A549 (cell line): ENCODE measurements at regions not wholly inside any gene's neighbourhood (a gene's known extent, or its start where the extent isn't known, plus 50 kb on each side); places are given as distances from the start of the nearest gene placed in this dataset.
A peak's percentile ranks its signal among the peaks of the same experiment; 100 is the strongest.

ENCODE experiments used
- ATAC-seq, 2 experiments: fragments of 200-7000 bp in 1 of 2; fragments of >200 bp in 1 of 2; cut with Nextera tagmentation in 1 of 2; cut with Tn5 transposase in 1 of 2; 3 replicates each; pipeline versions ENCODE4 v1.8.0 to v1.9.1; 2018 to 2020; ENCODE audit warnings: mild to moderate bottlenecking in 1 of 2, moderate library complexity in 1 of 2
- CTCF ChIA-PET: fragments of 300-600 bp; sonication (Branson Sonifier 250); formaldehyde crosslinking; extraction: SDS; loops from one replicate; lab custom pipeline; 2021; ENCODE audit warnings: antibody characterized with exemption, inconsistent platforms; lab: Yijun Ruan, JAX
- POLR2A ChIA-PET: fragments of 350-600 bp; formaldehyde crosslinking; extraction: SDS; loops from one replicate; lab custom pipeline; 2021; ENCODE audit warnings: antibody characterized with exemption, inconsistent platforms; lab: Yijun Ruan, JAX
- DNase-seq, 2 experiments: peaks; one replicate each; pipeline versions ENCODE4 v3.0.0 to v3.0.0-alpha.2; 2011 to 2016; ENCODE audit warnings: low read depth in 1 of 2, low spot score in 1 of 2
- FAIRE-seq: peaks from 2 replicates; lab custom pipeline; 2011; peaks lifted over from hg19 to GRCh38; lab: Jason Lieb, UNC
- H3K27ac ChIP-seq, 2 experiments: fragments of >200 bp; sonication (Bioruptor Twin); formaldehyde crosslinking; 3 replicates each; pipeline ENCODE4 v1.5.1; 2016 to 2017
- H3K4me1 ChIP-seq: fragments of >200 bp; sonication (Bioruptor Twin); formaldehyde crosslinking; 3 replicates; pipeline ENCODE4 v1.6.1; 2016
- H3K4me2 ChIP-seq: fragments of >200 bp; sonication (Bioruptor Twin); formaldehyde crosslinking; 3 replicates; pipeline ENCODE4 v1.6.1; 2016
- H3K4me3 ChIP-seq: fragments of >200 bp; sonication (Bioruptor Twin); formaldehyde crosslinking; 3 replicates; pipeline ENCODE4 v1.5.1; 2016
- H3K9me3 ChIP-seq: fragments of >200 bp; sonication (Bioruptor Twin); formaldehyde crosslinking; 3 replicates; pipeline ENCODE4 v1.6.1; 2016
- CBX8 ChIP-seq: fragments of 200-600 bp; sonication (generic); IDR thresholded peaks from 2 replicates; pipeline ENCODE4 v1.6.1; 2016
- CEBPB ChIP-seq, 2 experiments: fragments of >200 bp in 1 of 2; sonication (Bioruptor Twin) in 1 of 2; formaldehyde crosslinking in 1 of 2; IDR thresholded peaks; 2 replicates each; pipeline ENCODE4 v1.6.1; 2012 to 2016
- ELK1 ChIP-seq: fragments of 150-350 bp; IDR thresholded peaks from 2 replicates; pipeline ENCODE4 v1.6.1; 2014; ENCODE audit warnings: low read depth, mild to moderate bottlenecking, low read length
- FOSB ChIP-seq: fragments of 250-450 bp; sonication (Bioruptor Pico); IDR thresholded peaks from 2 replicates; pipeline ENCODE4 v1.5.0; 2020; ENCODE audit warnings: mild to moderate bottlenecking, moderate library complexity
- FOSL2 ChIP-seq, 2 experiments: fragments of 450-650 bp in 1 of 2; fragments of >200 bp in 1 of 2; sonication (Bioruptor Twin) in 1 of 2; formaldehyde crosslinking; IDR thresholded peaks; 2 replicates each; pipeline versions ENCODE4 v1.5.0 to v1.6.1; 2016 to 2020; ENCODE audit warnings: mild to moderate bottlenecking in 1 of 2, moderate library complexity in 1 of 2
- FOXS1 ChIP-seq: fragments of 250-450 bp; sonication (Bioruptor Pico); IDR thresholded peaks from 2 replicates; pipeline ENCODE4 v1.5.0; 2020; ENCODE audit warnings: mild to moderate bottlenecking, moderate library complexity
- GATA3 ChIP-seq: IDR thresholded peaks from 2 replicates; pipeline ENCODE4 v1.6.1; 2012; ENCODE audit warnings: borderline replicate concordance
- HDAC2 ChIP-seq: fragments of 200-600 bp; sonication (generic); IDR thresholded peaks from 2 replicates; pipeline ENCODE4 v1.6.1; 2016
- HES2 ChIP-seq: fragments of >200 bp; sonication (Bioruptor Twin); formaldehyde crosslinking; IDR thresholded peaks from 2 replicates; pipeline ENCODE4 v1.6.1; 2016
- JUNB ChIP-seq: fragments of >200 bp; sonication (Bioruptor Twin); formaldehyde crosslinking; IDR thresholded peaks from 2 replicates; pipeline ENCODE4 v1.6.1; 2016
- MAZ ChIP-seq: fragments of 150-350 bp; IDR thresholded peaks from 2 replicates; pipeline ENCODE4 v1.6.1; 2014; ENCODE audit warnings: antibody characterized with exemption, low read depth, low read length, borderline replicate concordance
- NR3C1 ChIP-seq: fragments of >200 bp; sonication (Bioruptor Twin); formaldehyde crosslinking; IDR thresholded peaks from 3 replicates; pipeline ENCODE4 v1.6.1; 2017
- RCOR1 ChIP-seq: fragments of 150-350 bp; IDR thresholded peaks from 2 replicates; pipeline ENCODE4 v1.6.1; 2014; ENCODE audit warnings: antibody characterized with exemption, low read length, low read depth
- TFCP2L1 ChIP-seq: fragments of 250-450 bp; sonication (Bioruptor Pico); IDR thresholded peaks from 2 replicates; pipeline ENCODE4 v1.5.0; 2021; ENCODE audit warnings: mild to moderate bottlenecking
- USF2 ChIP-seq: fragments of 450-650 bp; IDR thresholded peaks from 2 replicates; pipeline ENCODE4 v1.6.1; 2014; ENCODE audit warnings: antibody characterized with exemption
- ZC3H11A ChIP-seq: fragments of 450-650 bp; IDR thresholded peaks from 2 replicates; pipeline ENCODE4 v1.6.1; 2014; ENCODE audit warnings: antibody characterized with exemption, mild to moderate bottlenecking
- WGBS: methylation state at CpG from one replicate; pipeline ENCODE4 v1.1.6; 2017; ENCODE audit errors: missing lambda C conversion rate; 5-methylcytosine and 5-hydroxymethylcytosine counted together
- TF ChIP-seq, protein P1 (sequence below): fragments of 200-600 bp; sonication (generic); IDR thresholded peaks from 2 replicates; pipeline ENCODE4 v1.6.1; 2016; ENCODE audit warnings: antibody characterized with exemption, mild to moderate bottlenecking, moderate library complexity
- TF ChIP-seq, protein P2 (sequence below): fragments of >200 bp; sonication (Bioruptor Twin); formaldehyde crosslinking; IDR thresholded peaks from 3 replicates; pipeline ENCODE4 v1.5.1; 2016
- TF ChIP-seq, protein P3 (sequence below): fragments of 250-450 bp; sonication (Bioruptor Pico); IDR thresholded peaks from 2 replicates; pipeline ENCODE4 v1.5.0; 2020; ENCODE audit warnings: low read depth, mild to moderate bottlenecking, moderate library complexity

GRCh38 chr3:102353805-102354204, 81.0 kb upstream of the ZPLD1 start:
- ChIA-PET POLR2A (no interaction called here), CTCF (no interaction called here)
- FAIRE-seq (no peak), DNase-seq (no peak), ATAC-seq (no peak)
- no peak overlapping the region for H3K4me2 ChIP-seq
- TF ChIP-seq, protein P1, sequence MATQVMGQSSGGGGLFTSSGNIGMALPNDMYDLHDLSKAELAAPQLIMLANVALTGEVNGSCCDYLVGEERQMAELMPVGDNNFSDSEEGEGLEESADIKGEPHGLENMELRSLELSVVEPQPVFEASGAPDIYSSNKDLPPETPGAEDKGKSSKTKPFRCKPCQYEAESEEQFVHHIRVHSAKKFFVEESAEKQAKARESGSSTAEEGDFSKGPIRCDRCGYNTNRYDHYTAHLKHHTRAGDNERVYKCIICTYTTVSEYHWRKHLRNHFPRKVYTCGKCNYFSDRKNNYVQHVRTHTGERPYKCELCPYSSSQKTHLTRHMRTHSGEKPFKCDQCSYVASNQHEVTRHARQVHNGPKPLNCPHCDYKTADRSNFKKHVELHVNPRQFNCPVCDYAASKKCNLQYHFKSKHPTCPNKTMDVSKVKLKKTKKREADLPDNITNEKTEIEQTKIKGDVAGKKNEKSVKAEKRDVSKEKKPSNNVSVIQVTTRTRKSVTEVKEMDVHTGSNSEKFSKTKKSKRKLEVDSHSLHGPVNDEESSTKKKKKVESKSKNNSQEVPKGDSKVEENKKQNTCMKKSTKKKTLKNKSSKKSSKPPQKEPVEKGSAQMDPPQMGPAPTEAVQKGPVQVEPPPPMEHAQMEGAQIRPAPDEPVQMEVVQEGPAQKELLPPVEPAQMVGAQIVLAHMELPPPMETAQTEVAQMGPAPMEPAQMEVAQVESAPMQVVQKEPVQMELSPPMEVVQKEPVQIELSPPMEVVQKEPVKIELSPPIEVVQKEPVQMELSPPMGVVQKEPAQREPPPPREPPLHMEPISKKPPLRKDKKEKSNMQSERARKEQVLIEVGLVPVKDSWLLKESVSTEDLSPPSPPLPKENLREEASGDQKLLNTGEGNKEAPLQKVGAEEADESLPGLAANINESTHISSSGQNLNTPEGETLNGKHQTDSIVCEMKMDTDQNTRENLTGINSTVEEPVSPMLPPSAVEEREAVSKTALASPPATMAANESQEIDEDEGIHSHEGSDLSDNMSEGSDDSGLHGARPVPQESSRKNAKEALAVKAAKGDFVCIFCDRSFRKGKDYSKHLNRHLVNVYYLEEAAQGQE = no peak
- TF ChIP-seq ELK1 = no peak
- no peak overlapping the region for H3K4me3 ChIP-seq
- H3K27ac ChIP-seq = no peak overlapping the region
- WGBS = 11% methylated on average over 1 of the region's 1 CpG
- no peaks in the 10 kb centered on the region for H3K9me3 ChIP-seq
- peaks cover 16% of the 10 kb centered on the region; the same call in 2 of the 3 replicates for H3K4me1 ChIP-seq

DNA sequence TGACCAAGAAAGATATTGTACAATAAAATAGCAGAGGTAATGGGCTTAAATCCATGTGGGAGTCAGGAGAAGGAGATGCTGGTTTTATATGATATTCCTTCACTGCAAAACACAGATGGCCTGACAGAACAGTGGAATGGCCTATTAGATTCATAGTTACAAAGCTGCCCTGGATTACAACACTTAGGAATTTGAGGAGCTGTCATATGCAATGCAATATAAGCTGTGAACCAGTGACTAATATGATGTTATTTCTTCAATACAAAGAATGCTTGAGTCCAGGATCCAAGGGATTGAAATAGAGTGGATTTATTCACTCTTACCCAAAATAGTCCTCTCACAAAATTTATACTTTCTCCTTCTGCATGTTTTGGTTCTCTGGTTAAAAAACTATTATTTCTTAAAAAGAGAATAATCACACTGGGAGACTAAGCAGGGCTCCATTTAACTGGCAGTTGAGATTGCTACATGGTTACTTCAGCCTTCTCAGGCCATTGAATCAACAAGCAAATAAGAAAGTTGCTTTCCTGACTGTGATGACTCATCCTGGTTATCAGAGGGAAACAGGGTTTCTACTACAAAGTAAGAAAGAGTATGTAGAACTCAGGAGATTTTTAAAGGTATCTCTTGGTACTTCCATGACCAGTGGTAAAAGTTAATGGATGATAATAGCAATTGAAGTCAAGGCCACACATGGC, 79.8 kb upstream of the ZPLD1 start:
- ChIA-PET POLR2A (no interaction called here), CTCF (interaction anchor here (0.9 kb wide), 1 partner anchor 126 kb away, joined by 3 read pairs; no protein-coding TSS in a partner anchor)
- ATAC-seq (peak; percentile 38 to 83; a peak in 5 of 6 replicates), DNase-seq (peak in 1 of 2 experiments; percentile 47), FAIRE-seq (no peak)
- H3K27ac ChIP-seq = peak overlapping the region in 1 of 2 experiments; percentile 52; a peak in 3 of 6 replicates
- H3K4me3 ChIP-seq = no peak overlapping the region
- peak overlapping the region; percentile 16; the same call in 1 of the 3 replicates for H3K4me2 ChIP-seq
- no peaks in the 10 kb centered on the region for H3K9me3 ChIP-seq
- peaks cover 16% of the 10 kb centered on the region; the same call in 2 of the 3 replicates for H3K4me1 ChIP-seq
- TF ChIP-seq GATA3 (no peak), FOXS1 (CRISPR knock-in tag) (no peak), USF2 (no peak), FOSB (CRISPR knock-in tag) (no peak), HES2 (0 out of 2 replicates have a peak, but pooled peaks have one; percentile 7), ZC3H11A (no peak), JUNB (peak; percentile 15; the same call in 1 of the 2 replicates), TFCP2L1 (CRISPR knock-in tag) (no peak), CEBPB (IDR thresholded peaks at IDR 0.05) (peak in 1 of 2 experiments; percentile 24; a peak in 2 of 4 replicates), CBX8 (no peak), HDAC2 (no peak), MAZ (no peak), FOSL2 (IDR thresholded peaks at IDR 0.05) (no peak), FOSL2 (CRISPR knock-in tag; IDR thresholded peaks at IDR 0.05) (peak; percentile 80), RCOR1 (no peak), NR3C1 (no peak)
- TF ChIP-seq, protein P1 = no peak
- TF ChIP-seq, protein P2, sequence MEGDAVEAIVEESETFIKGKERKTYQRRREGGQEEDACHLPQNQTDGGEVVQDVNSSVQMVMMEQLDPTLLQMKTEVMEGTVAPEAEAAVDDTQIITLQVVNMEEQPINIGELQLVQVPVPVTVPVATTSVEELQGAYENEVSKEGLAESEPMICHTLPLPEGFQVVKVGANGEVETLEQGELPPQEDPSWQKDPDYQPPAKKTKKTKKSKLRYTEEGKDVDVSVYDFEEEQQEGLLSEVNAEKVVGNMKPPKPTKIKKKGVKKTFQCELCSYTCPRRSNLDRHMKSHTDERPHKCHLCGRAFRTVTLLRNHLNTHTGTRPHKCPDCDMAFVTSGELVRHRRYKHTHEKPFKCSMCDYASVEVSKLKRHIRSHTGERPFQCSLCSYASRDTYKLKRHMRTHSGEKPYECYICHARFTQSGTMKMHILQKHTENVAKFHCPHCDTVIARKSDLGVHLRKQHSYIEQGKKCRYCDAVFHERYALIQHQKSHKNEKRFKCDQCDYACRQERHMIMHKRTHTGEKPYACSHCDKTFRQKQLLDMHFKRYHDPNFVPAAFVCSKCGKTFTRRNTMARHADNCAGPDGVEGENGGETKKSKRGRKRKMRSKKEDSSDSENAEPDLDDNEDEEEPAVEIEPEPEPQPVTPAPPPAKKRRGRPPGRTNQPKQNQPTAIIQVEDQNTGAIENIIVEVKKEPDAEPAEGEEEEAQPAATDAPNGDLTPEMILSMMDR = no peak
- TF ChIP-seq, protein P3, sequence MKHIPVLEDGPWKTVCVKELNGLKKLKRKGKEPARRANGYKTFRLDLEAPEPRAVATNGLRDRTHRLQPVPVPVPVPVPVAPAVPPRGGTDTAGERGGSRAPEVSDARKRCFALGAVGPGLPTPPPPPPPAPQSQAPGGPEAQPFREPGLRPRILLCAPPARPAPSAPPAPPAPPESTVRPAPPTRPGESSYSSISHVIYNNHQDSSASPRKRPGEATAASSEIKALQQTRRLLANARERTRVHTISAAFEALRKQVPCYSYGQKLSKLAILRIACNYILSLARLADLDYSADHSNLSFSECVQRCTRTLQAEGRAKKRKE (CRISPR knock-in tag) = no peak
